Mesothelial cell of epicardium (in vitro differentiated cells): ENCODE measurements at regions not wholly inside any gene's neighbourhood (a gene's known extent, or its start where the extent isn't known, plus 50 kb on each side); places are given as distances from the start of the nearest gene placed in this dataset.

Experiments used
- DNase-seq, 2 experiments: peaks; one replicate each; pipeline ENCODE4 v3.0.0; 2021; ENCODE audit warnings: low spot score in 2 of 2; ENCODE audit not compliant: unreplicated experiment in 2 of 2
- H3K27ac Mint-ChIP-seq: 2 replicates; pipeline ENCODE4 v1.8.0; 2021; ENCODE audit warnings: mixed read lengths
- H3K27me3 Mint-ChIP-seq: 2 replicates; pipeline ENCODE4 v1.8.0; 2021; ENCODE audit warnings: low read depth, mixed read lengths
- H3K36me3 Mint-ChIP-seq: 2 replicates; pipeline ENCODE4 v1.8.0; 2021; ENCODE audit warnings: mixed read lengths
- H3K4me1 Mint-ChIP-seq: 2 replicates; pipeline ENCODE4 v1.8.0; 2021; ENCODE audit warnings: mixed read lengths
- H3K4me3 Mint-ChIP-seq: 2 replicates; pipeline ENCODE4 v1.8.0; 2021; ENCODE audit warnings: mild to moderate bottlenecking, moderate library complexity, mixed read lengths
- H3K9me3 Mint-ChIP-seq: 2 replicates; pipeline ENCODE4 v1.8.0; 2021; ENCODE audit warnings: mixed read lengths
- TF ChIP-seq, protein P1 (sequence below): fragments of 200-600 bp; sonication (generic); IDR thresholded peaks from one replicate; pipeline ENCODE4 v1.5.0; 2021; ENCODE audit warnings: antibody characterized with exemption; ENCODE audit not compliant: unreplicated experiment

DNA sequence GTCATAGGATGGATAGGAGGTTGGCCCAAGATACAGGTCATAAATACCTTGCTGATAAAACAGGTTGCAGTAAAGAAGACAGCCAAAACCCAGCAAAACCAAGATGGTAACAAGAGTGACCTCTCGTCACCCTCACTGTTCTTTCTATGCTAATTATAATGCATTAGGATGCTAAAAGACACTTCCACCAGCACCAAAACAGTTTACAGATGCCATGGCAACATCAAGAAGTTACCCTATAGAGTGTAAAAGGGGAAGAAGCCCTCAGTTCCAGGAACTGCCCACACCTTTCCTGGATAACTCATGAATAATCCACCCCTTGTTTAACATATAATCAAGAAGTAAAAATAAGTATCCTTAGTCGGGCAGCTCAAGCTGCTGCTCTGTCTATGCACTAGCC, 671.9 kb downstream of the PTPRC start:
- Mint-ChIP-seq H3K4me1 (no peaks in the 10 kb centered on the region), H3K27ac (no peak overlapping the region), H3K9me3 (no peaks in the 10 kb centered on the region), H3K27me3 (no peaks in the 10 kb centered on the region), H3K4me3 (no peak overlapping the region), H3K36me3 (no peaks in the 10 kb centered on the region)
- DNase-seq: no peak
- TF ChIP-seq, protein P1, sequence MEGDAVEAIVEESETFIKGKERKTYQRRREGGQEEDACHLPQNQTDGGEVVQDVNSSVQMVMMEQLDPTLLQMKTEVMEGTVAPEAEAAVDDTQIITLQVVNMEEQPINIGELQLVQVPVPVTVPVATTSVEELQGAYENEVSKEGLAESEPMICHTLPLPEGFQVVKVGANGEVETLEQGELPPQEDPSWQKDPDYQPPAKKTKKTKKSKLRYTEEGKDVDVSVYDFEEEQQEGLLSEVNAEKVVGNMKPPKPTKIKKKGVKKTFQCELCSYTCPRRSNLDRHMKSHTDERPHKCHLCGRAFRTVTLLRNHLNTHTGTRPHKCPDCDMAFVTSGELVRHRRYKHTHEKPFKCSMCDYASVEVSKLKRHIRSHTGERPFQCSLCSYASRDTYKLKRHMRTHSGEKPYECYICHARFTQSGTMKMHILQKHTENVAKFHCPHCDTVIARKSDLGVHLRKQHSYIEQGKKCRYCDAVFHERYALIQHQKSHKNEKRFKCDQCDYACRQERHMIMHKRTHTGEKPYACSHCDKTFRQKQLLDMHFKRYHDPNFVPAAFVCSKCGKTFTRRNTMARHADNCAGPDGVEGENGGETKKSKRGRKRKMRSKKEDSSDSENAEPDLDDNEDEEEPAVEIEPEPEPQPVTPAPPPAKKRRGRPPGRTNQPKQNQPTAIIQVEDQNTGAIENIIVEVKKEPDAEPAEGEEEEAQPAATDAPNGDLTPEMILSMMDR: no peak

DNA sequence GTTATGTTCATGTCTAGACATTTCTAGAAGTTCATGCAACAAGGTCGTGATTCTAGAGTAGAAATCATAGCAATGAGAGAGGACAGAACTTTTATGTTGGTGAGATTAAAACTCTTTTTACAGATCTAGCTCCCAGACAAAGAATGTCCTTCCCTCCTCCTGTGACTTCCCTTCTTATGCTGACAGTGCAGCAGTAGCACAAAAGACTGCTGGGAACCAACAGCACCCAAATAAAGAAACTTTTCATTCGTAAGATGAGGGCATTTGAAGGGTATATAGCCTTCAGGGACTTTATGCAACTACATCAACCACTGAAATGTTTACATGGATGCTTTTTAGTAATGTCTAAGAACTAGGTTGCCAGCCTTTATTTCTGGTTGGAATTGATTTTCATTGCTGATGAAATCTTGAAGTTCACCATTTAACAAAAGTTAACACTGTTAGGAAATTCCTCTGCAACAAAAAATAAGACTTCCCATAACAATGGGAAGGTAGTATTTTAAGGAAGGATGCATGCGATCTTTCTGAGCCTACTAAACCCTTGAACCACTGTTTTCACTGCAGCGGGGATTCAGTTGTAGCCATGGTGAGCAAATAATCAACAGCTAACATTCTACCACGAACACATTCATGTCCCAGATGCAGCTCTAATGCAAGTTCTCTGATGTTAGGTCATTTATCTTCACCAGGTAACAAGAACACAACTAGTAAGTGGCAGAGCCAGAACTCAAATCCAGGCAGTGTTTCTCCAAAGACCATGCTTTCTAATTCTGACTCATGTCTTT, 672.8 kb downstream of the PTPRC start:
- no peaks in the 10 kb centered on the region for H3K4me1 Mint-ChIP-seq
- H3K36me3 Mint-ChIP-seq: no peaks in the 10 kb centered on the region
- H3K9me3 Mint-ChIP-seq: no peaks in the 10 kb centered on the region
- no peak overlapping the region for H3K27ac Mint-ChIP-seq
- no peak overlapping the region for H3K4me3 Mint-ChIP-seq
- no peaks in the 10 kb centered on the region for H3K27me3 Mint-ChIP-seq
- TF ChIP-seq, protein P1: no peak
- no peak for DNase-seq

DNA sequence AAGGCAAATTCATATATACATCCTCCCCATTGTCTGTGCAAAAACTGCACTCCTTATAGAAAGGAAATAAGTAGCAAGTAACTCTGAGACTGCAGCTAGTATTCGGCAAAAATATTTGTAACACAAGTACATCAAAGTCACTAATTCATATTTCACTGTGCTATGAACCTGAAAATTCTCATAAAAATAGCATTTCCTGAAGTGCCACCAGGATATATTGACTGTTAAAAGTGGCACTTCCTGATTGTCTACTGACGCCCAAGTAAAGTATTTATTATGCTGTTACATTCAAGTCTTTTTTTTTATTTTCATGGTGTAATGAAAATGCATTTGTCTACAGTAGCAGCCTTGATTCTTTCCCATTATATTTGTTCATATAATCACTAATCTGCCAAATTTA, 673.8 kb downstream of the PTPRC start:
- H3K4me3 Mint-ChIP-seq: no peak overlapping the region
- H3K27ac Mint-ChIP-seq: no peak overlapping the region
- H3K9me3 Mint-ChIP-seq: no peaks in the 10 kb centered on the region
- H3K27me3 Mint-ChIP-seq: no peaks in the 10 kb centered on the region
- no peaks in the 10 kb centered on the region for H3K36me3 Mint-ChIP-seq
- H3K4me1 Mint-ChIP-seq: no peaks in the 10 kb centered on the region
- no peak for DNase-seq
- TF ChIP-seq, protein P1: no peak

DNA sequence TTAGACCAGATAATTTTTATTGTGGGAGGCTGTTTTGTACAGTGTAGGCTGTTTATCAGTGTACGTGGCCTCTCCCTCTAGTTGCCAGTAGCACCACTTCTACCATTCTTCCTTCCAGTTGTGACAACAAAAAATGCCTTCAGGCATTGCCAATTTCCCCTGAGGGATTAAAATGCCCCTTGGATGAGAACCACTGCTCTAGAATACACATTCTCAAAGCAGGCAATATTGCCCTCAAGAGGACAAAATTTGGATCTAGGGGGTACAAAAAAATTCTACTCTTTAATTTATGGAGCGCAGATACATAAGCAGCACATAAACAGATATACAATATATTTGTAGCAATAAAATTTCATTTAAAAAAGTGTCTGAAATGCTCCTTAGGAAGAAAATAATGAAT, 674.6 kb downstream of the PTPRC start:
- H3K27me3 Mint-ChIP-seq: no peaks in the 10 kb centered on the region
- TF ChIP-seq, protein P1: no peak
- no peaks in the 10 kb centered on the region for H3K9me3 Mint-ChIP-seq
- no peaks in the 10 kb centered on the region for H3K36me3 Mint-ChIP-seq
- DNase-seq: no peak
- no peak overlapping the region for H3K27ac Mint-ChIP-seq
- no peaks in the 10 kb centered on the region for H3K4me1 Mint-ChIP-seq
- no peak overlapping the region for H3K4me3 Mint-ChIP-seq

DNA sequence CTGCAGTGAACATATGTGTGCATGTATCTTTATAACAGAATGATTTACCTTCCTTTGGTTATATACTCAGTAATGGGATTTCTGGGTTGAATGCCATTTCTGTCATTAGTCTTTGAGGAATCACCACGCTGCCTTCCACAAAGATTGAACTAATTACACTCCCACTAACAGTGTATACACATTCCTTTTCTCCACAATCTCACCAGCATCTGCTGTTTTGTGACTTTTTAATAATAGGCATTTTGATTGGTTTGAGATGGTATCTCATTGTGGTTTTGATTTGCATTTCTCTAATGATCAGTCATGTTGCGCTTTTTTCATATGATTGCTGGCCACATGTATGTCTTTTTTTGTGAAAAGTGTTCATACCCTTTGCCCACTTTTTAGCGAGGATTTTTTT, 680.5 kb downstream of the PTPRC start:
- no peaks in the 10 kb centered on the region for H3K27me3 Mint-ChIP-seq
- no peak for DNase-seq
- TF ChIP-seq, protein P1: no peak
- H3K4me1 Mint-ChIP-seq: no peaks in the 10 kb centered on the region
- H3K36me3 Mint-ChIP-seq: no peaks in the 10 kb centered on the region
- H3K9me3 Mint-ChIP-seq: peaks cover 9% of the 10 kb centered on the region
- no peak overlapping the region for H3K27ac Mint-ChIP-seq
- no peak overlapping the region for H3K4me3 Mint-ChIP-seq

DNA sequence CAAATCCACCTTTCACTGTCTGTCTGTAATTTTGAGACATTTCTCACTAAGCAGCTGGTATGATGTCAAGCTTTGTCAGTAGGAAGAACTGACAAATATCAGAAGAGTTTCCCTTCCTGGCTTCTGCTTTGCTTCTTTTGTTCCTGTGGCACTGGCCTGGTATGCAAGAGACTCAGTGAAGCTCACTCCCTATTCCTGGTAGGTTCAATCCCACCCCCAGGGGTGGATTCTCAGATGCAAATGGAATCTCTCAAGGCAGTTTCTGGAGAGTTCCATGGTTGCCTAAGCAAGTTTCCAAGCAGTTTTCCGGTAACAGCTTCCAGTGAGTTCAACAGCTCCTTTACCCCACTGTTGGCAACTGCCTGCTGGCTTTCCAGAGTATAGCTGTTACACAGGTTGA, 683.4 kb downstream of the PTPRC start:
- no peak for DNase-seq
- TF ChIP-seq, protein P1: no peak
- no peaks in the 10 kb centered on the region for H3K36me3 Mint-ChIP-seq
- peaks cover 19% of the 10 kb centered on the region for H3K9me3 Mint-ChIP-seq
- H3K4me1 Mint-ChIP-seq: no peaks in the 10 kb centered on the region
- H3K27ac Mint-ChIP-seq: no peak overlapping the region
- no peak overlapping the region for H3K4me3 Mint-ChIP-seq
- H3K27me3 Mint-ChIP-seq: no peaks in the 10 kb centered on the region
